Activated CD4-positive, alpha-beta T cell treated with anti-CD3 and anti-CD28 coated beads, Interleukin-2, amount 50 U/mL, for 48 hours (primary cell): ENCODE measurements at regions not wholly inside any gene's neighbourhood (a gene's known extent, or its start where the extent isn't known, plus 50 kb on each side); places are given as distances from the start of the nearest gene placed in this dataset.
"Not testable (repeated sequence)": the region's sequence is repeated elsewhere in the genome, so short reads cannot be mapped to it uniquely, and the experiment has no call there.

ENCODE experiments used
- DNase-seq, 2 experiments: peaks; one replicate each; pipeline ENCODE4 v3.0.0-alpha.2; 2020

- not testable (repeated sequence) for DNase-seq
Observed at GRCh38 chr12:90687682-90688081, 267.3 kb downstream of the CCER1 start.

GRCh38 chr12:90683871-90684270 is 271.1 kb downstream of the CCER1 start:
- DNase-seq, result no peak

- no peak for DNase-seq
Observed at GRCh38 chr12:90682398-90682797, 272.6 kb downstream of the CCER1 start.

- DNase-seq, result no peak
Observed at GRCh38 chr12:90679674-90680073, 275.3 kb downstream of the CCER1 start.

GRCh38 chr12:90677552-90677951 is 277.4 kb downstream of the CCER1 start:
- DNase-seq, result no peak

GRCh38 chr12:90677055-90677454 is 277.9 kb downstream of the CCER1 start:
- no peak for DNase-seq

GRCh38 chr12:90675106-90675505 is 279.9 kb downstream of the CCER1 start:
- DNase-seq, result no peak

GRCh38 chr12:90672081-90672480 is 282.9 kb downstream of the CCER1 start:
- no peak for DNase-seq

- not testable (repeated sequence) for DNase-seq
Observed at GRCh38 chr12:90663949-90664348, 291.0 kb downstream of the CCER1 start.

- DNase-seq, result no peak
Observed at GRCh38 chr12:90659060-90659459, 295.9 kb downstream of the CCER1 start.

GRCh38 chr12:90653040-90653439 is 301.9 kb downstream of the CCER1 start:
- no peak for DNase-seq

- no peak for DNase-seq
Observed at GRCh38 chr12:90652280-90652679, 302.7 kb downstream of the CCER1 start.

- no peak for DNase-seq
Observed at GRCh38 chr12:90645181-90645580, 309.8 kb downstream of the CCER1 start.

- no peak for DNase-seq
Observed at GRCh38 chr12:90631591-90632212, 323.3 kb downstream of the CCER1 start.

- DNase-seq, result no peak
Observed at GRCh38 chr12:90630006-90630405, 325.0 kb downstream of the CCER1 start.

GRCh38 chr12:90628213-90628612 is 326.8 kb downstream of the CCER1 start:
- DNase-seq, result no peak

- no peak for DNase-seq
Observed at GRCh38 chr12:90627180-90627896, 327.6 kb downstream of the CCER1 start.

- DNase-seq, result no peak
Observed at GRCh38 chr12:90622431-90622830, 332.5 kb downstream of the CCER1 start.

GRCh38 chr12:90621927-90622326 is 333.0 kb downstream of the CCER1 start:
- DNase-seq, result no peak

GRCh38 chr12:90619943-90620342 is 335.0 kb downstream of the CCER1 start:
- DNase-seq, result no peak

- DNase-seq, result no peak
Observed at GRCh38 chr12:90618586-90618985, 336.4 kb downstream of the CCER1 start.

GRCh38 chr12:90611891-90612290 is 343.1 kb downstream of the CCER1 start:
- DNase-seq, result no peak

- DNase-seq, result no peak
Observed at GRCh38 chr12:90611048-90611447, 343.9 kb downstream of the CCER1 start.

- DNase-seq, result no peak
Observed at GRCh38 chr12:90593596-90594295, 361.2 kb downstream of the CCER1 start.
